OCI-LY3 (cell line): ENCODE measurements at regions not wholly inside any gene's neighbourhood (a gene's known extent, or its start where the extent isn't known, plus 50 kb on each side); places are given as distances from the start of the nearest gene placed in this dataset.

ENCODE experiments used
- CTCF ChIP-seq: fragments of 200-600, 300-600 bp; sonication (generic); IDR thresholded peaks from 2 replicates; pipeline ENCODE4 v1.5.1; 2014; ENCODE audit warnings: antibody characterized with exemption, low read length, low read depth
- EZH2phosphoT487 ChIP-seq: fragments of 200-600 bp; shearing (Covaris generic); IDR thresholded peaks from 2 replicates; pipeline ENCODE4 v1.6.1; 2018; ENCODE audit warnings: antibody characterized with exemption, mixed run types, low read depth

GRCh38 chr5:87054821-87055220, 212.9 kb upstream of the RASA1 start:
- TF ChIP-seq EZH2phosphoT487 (no peak), CTCF (no peak)
